HepG2 (cell line): ENCODE measurements at regions not wholly inside any gene's neighbourhood (a gene's known extent, or its start where the extent isn't known, plus 50 kb on each side); places are given as distances from the start of the nearest gene placed in this dataset.

Experiments used
- ATAC-seq: fragments of 200-7000 bp; cut with Tn5 transposase; 3 replicates; pipeline ENCODE4 v1.9.1; 2020; ENCODE audit warnings: mild to moderate bottlenecking, moderate library complexity
- BruUV-seq: library from RNA; stranded (reverse); fragments of 400-500 nt; replicated peaks from 2 replicates; lab custom pipeline; 2021; lab: Mats Ljungman, UMichigan
- CTCF ChIA-PET: fragments of 300-600 bp; formaldehyde crosslinking; extraction: SDS; loops from one replicate; lab custom pipeline; 2021; ENCODE audit warnings: low total read pairs, inconsistent platforms, low intra/inter-chr PET ratio; lab: Yijun Ruan, JAX
- POLR2A ChIA-PET: fragments of 350-600 bp; sonication (Branson Sonifier 250); formaldehyde crosslinking; loops from one replicate; lab custom pipeline; 2020; ENCODE audit warnings: antibody characterized with exemption, inconsistent platforms; lab: Yijun Ruan, JAX
- DNase-seq: peaks from one replicate; pipeline ENCODE4 v3.0.0-alpha.2; 2015; ENCODE audit warnings: low spot score
- FAIRE-seq: peaks from 3 replicates; lab custom pipeline; 2011; peaks lifted over from hg19 to GRCh38; lab: Jason Lieb, UNC
- H2AFZ ChIP-seq: one replicate; pipeline ENCODE4 v1.6.1; 2011; ENCODE audit warnings: low read length, inconsistent platforms
- H3K27ac ChIP-seq: fragments of 300-600 bp; 3 replicates; pipeline ENCODE4 v1.8.0; 2011; ENCODE audit warnings: mixed run types, mild to moderate bottlenecking, mixed read lengths, low read length, inconsistent platforms; ENCODE audit not compliant: insufficient read depth; ENCODE audit errors: extremely low read length
- H3K27me3 ChIP-seq, 2 experiments: fragments of 200-600 bp in 1 of 2; 2 replicates in 1 of 2; 3 replicates in 1 of 2; pipeline versions ENCODE4 v1.6.0 to v1.8.0; 2011; ENCODE audit warnings: low read length in 2 of 2, mild to moderate bottlenecking in 2 of 2, moderate library complexity in 2 of 2, inconsistent platforms in 1 of 2; ENCODE audit not compliant: insufficient read depth in 2 of 2, control insufficient read depth in 1 of 2
- H3K36me3 ChIP-seq, 2 experiments: fragments of 200-600 bp in 1 of 2; replicated peaks in 1 of 2; 2 replicates in 1 of 2; 3 replicates in 1 of 2; pipeline versions ENCODE4 v1.5.1 to v1.8.0; 2011; ENCODE audit warnings: low read length in 2 of 2, inconsistent platforms in 1 of 2; ENCODE audit not compliant: insufficient read depth in 2 of 2, control insufficient read depth in 1 of 2
- H3K4me1 ChIP-seq: 2 replicates; pipeline ENCODE4 v1.5.1; 2012; ENCODE audit warnings: low read length, inconsistent platforms; ENCODE audit not compliant: insufficient read depth
- H3K4me2 ChIP-seq: 2 replicates; pipeline ENCODE4 v1.6.0; 2011; ENCODE audit warnings: low read depth, low read length, inconsistent platforms
- H3K4me3 ChIP-seq, 3 experiments: fragments of 200-600 bp in 1 of 3; sonication (generic), shearing (Covaris generic) in 1 of 3; replicated peaks in 1 of 3; 2 replicates each; pipeline ENCODE4 v1.5.1; 2011 to 2016; ENCODE audit warnings: low read length in 3 of 3, inconsistent platforms in 2 of 3, low read depth in 2 of 3, mild to moderate bottlenecking in 2 of 3, control low read depth in 1 of 3, mixed read lengths in 1 of 3; ENCODE audit not compliant: insufficient read depth in 1 of 3
- H3K79me2 ChIP-seq: one replicate; pipeline ENCODE4 v1.6.1; 2011; ENCODE audit warnings: low read length, inconsistent platforms; ENCODE audit not compliant: insufficient read depth
- H3K9ac ChIP-seq: 2 replicates; pipeline ENCODE4 v1.6.0; 2011; ENCODE audit warnings: mild to moderate bottlenecking, low read depth, low read length, inconsistent platforms; ENCODE audit not compliant: insufficient read depth
- H3K9me3 ChIP-seq: 2 replicates; pipeline ENCODE4 v1.5.1; 2012; ENCODE audit warnings: mild to moderate bottlenecking, low read length
- H4K20me1 ChIP-seq: 2 replicates; pipeline ENCODE4 v1.6.0; 2011; ENCODE audit warnings: inconsistent platforms, mild to moderate bottlenecking, low read length, moderate library complexity; ENCODE audit not compliant: insufficient read depth
- EHMT2 ChIP-seq: fragments of 200-600 bp; sonication (generic); IDR thresholded peaks from 2 replicates; pipeline ENCODE4 v1.7.0; 2017; ENCODE audit warnings: antibody characterized with exemption, low read depth, low read length, borderline replicate concordance
- GPN1 ChIP-seq: sonication (generic); formaldehyde crosslinking; IDR thresholded peaks from 2 replicates; pipeline ENCODE4 v1.5.1; 2020; ENCODE audit warnings: missing genetic modification reagents, borderline replicate concordance
- HMG20B ChIP-seq: conservative IDR thresholded peaks from 2 replicates; pipeline ENCODE4 v1.6.1; 2016; ENCODE audit warnings: missing genetic modification reagents, missing compliant biosample characterization
- MBD4 ChIP-seq: IDR thresholded peaks from 2 replicates; pipeline ENCODE4 v1.6.1; 2012; ENCODE audit warnings: low read length, inconsistent platforms, borderline replicate concordance
- TBP ChIP-seq: sonication (generic); formaldehyde crosslinking; IDR thresholded peaks from 2 replicates; pipeline ENCODE4 v1.5.0; 2020; ENCODE audit warnings: missing genetic modification reagents
- U2AF1 ChIP-seq: fragments of 200-400 bp; formaldehyde crosslinking; optimal IDR thresholded peaks from 2 replicates; pipeline ENCODE3; 2017; ENCODE audit warnings: mild to moderate bottlenecking, low read depth, low read length
- ZBTB40 ChIP-seq, 2 experiments: fragments of 450-650 bp in 1 of 2; sonication (generic) in 1 of 2; formaldehyde crosslinking in 1 of 2; IDR thresholded peaks; 2 replicates each; pipeline versions ENCODE4 v1.6.1 to v1.8.0; 2016 to 2022; ENCODE audit warnings: antibody characterized with exemption in 1 of 2, mild to moderate bottlenecking in 1 of 2, missing genetic modification reagents in 1 of 2
- ZNF333 ChIP-seq: sonication (generic); formaldehyde crosslinking; IDR thresholded peaks from 2 replicates; pipeline ENCODE4 v1.4.0; 2020; ENCODE audit warnings: mild to moderate bottlenecking, missing genetic modification reagents, borderline replicate concordance
- ZNF703 ChIP-seq: sonication (generic); formaldehyde crosslinking; IDR thresholded peaks from 2 replicates; pipeline ENCODE4 v1.5.1; 2020; ENCODE audit warnings: missing genetic modification reagents, mild to moderate bottlenecking, moderate library complexity, borderline replicate concordance
- ZNF781 ChIP-seq: sonication (generic); formaldehyde crosslinking; IDR thresholded peaks from 2 replicates; pipeline ENCODE4 v1.5.1; 2020; ENCODE audit warnings: borderline replicate concordance, mild to moderate bottlenecking, missing genetic modification reagents; ENCODE audit errors: not compliant biosample characterization
- ZSCAN20 ChIP-seq: sonication (generic); formaldehyde crosslinking; IDR thresholded peaks from 2 replicates; pipeline ENCODE4 v1.4.0; 2020; ENCODE audit warnings: missing genetic modification reagents, mild to moderate bottlenecking, borderline replicate concordance
- WGBS: methylation state at CpG from one replicate; pipeline ENCODE4 v1.1.6; 2017; ENCODE audit warnings: low lambda C conversion rate; 5-methylcytosine and 5-hydroxymethylcytosine counted together
- in situ Hi-C: cut with HindIII; loops from 2 replicates; pipeline ENCODE4 v1.10.0; 2017; ENCODE audit warnings: low pct_unique_long_range_greater_than_20kb; ENCODE audit not compliant: extremely low pct_ligation_motif_present
- intact Hi-C: fragments of 100-400 bp; cut with micrococcal nuclease; formaldehyde crosslinking; loops from one replicate; pipeline ENCODE4 v1.10.0; 2022; ENCODE audit not compliant: unreplicated experiment

GRCh38 chr5:74389531-74390305, 250.8 kb downstream of the ENC1 start:
- Histone ChIP-seq H3K4me3 (no peak overlapping the region), H3K79me2 (no peaks in the 10 kb centered on the region), H3K9ac (no peak overlapping the region), H3K9me3 (no peaks in the 10 kb centered on the region), H3K27ac (no peak overlapping the region), H3K36me3 (no peaks in the 10 kb centered on the region), H3K27me3 (no peaks in the 10 kb centered on the region), H2AFZ (no peak overlapping the region), H4K20me1 (no peaks in the 10 kb centered on the region), H3K4me2 (no peak overlapping the region), H3K4me1 (peaks cover 17% of the 10 kb centered on the region)
- no peak for FAIRE-seq
- DNase-seq = no peak
- intact Hi-C loops = no loop called here
- no TSS peak for BruUV-seq
- WGBS = 24% methylated on average over 2 of the region's 2 CpGs
- in situ Hi-C loops = no loop called here
- no peak for ATAC-seq
- ChIA-PET CTCF (no interaction called here), POLR2A (no interaction called here)
- no peak for TF ChIP-seq ZSCAN20 (CRISPR knock-in tag)
- TF ChIP-seq ZBTB40 (IDR thresholded peaks at IDR 0.05) = no peak
- TF ChIP-seq ZBTB40 (CRISPR knock-in tag; IDR thresholded peaks at IDR 0.05) = no peak
- no peak for TF ChIP-seq ZNF703 (CRISPR knock-in tag)
- no peak for TF ChIP-seq ZNF333
- no peak for TF ChIP-seq HMG20B (CRISPR knock-in tag)
- TF ChIP-seq TBP (CRISPR knock-in tag) = no peak
- no peak for TF ChIP-seq U2AF1
- TF ChIP-seq EHMT2 = no peak
- no peak for TF ChIP-seq MBD4
- no peak for TF ChIP-seq GPN1 (CRISPR knock-in tag)
- TF ChIP-seq ZNF781 (CRISPR knock-in tag) = no peak
